ENCODE measurements at regions not wholly inside any gene's neighbourhood (a gene's known extent, or its start where the extent isn't known, plus 50 kb on each side); places are given as distances from the start of the nearest gene placed in this dataset.
A peak's percentile ranks its signal among the peaks of the same experiment; 100 is the strongest.

- 76 to 78% methylated on average over 8 of the region's 8 CpGs for WGBS, 2 donors
- Histone ChIP-seq H3K36me3 (no peaks in the 10 kb centered on the region), H3K9me3 (no peaks in the 10 kb centered on the region), H3K4me1 (peaks cover 0 to 1% (median under 1%) of the 10 kb centered on the region in 4 donors), H3K27ac (no peak overlapping the region), H3K4me3 (no peak overlapping the region), H3K27me3 (no peaks in the 10 kb centered on the region)
- TF ChIP-seq CTCF (IDR thresholded peaks at IDR 0.05) (no peak), POLR2A (IDR thresholded peaks at IDR 0.05) (no peak), EP300 (IDR thresholded peaks at IDR 0.05) (no peak)
- no peak for DNase-seq (ENCODE audit: low spot score in 2 of 2)
Measured at GRCh38 chr12:67477681-67478265, 170.8 kb upstream of the DYRK2 start.

- H3K4me1 ChIP-seq = peaks cover 0 to 18% (median 6%) of the 10 kb centered on the region in 4 donors
- no peak overlapping the region for H3K27ac ChIP-seq
- WGBS, 2 donors = 42 to 55% methylated on average over 6 of the region's 6 CpGs
- TF ChIP-seq POLR2A (IDR thresholded peaks at IDR 0.05) (no peak), CTCF (IDR thresholded peaks at IDR 0.05) (no peak), EP300 (IDR thresholded peaks at IDR 0.05) (no peak)
- no peaks in the 10 kb centered on the region for H3K36me3 ChIP-seq
- no peak overlapping the region for H3K4me3 ChIP-seq
- no peaks in the 10 kb centered on the region for H3K27me3 ChIP-seq
- H3K9me3 ChIP-seq = peaks cover 0 to 7% (median 0%) of the 10 kb centered on the region in 4 donors
- peak; percentile 55 to 69 for DNase-seq (ENCODE audit: low spot score in 2 of 2)
Measured at GRCh38 chr12:67482751-67483661, 165.5 kb upstream of the DYRK2 start.

GRCh38 chr12:67483871-67484554, 164.5 kb upstream of the DYRK2 start:
- no peak overlapping the region for H3K4me3 ChIP-seq
- no peaks in the 10 kb centered on the region for H3K27me3 ChIP-seq
- TF ChIP-seq CTCF (IDR thresholded peaks at IDR 0.05) (no peak), POLR2A (IDR thresholded peaks at IDR 0.05) (no peak), EP300 (IDR thresholded peaks at IDR 0.05) (no peak)

GRCh38 chr12:67484791-67485480, 163.6 kb upstream of the DYRK2 start:
- DNase-seq (ENCODE audit: low spot score in 2 of 2) = no peak
- 58 to 75% methylated on average over 4 of the region's 4 CpGs for WGBS, 2 donors
- peaks cover 0 to 21% (median 0%) of the 10 kb centered on the region in 4 donors for H3K9me3 ChIP-seq

More at GRCh38 chr12:67483871-67484554, 164.5 kb upstream of the DYRK2 start:
- Histone ChIP-seq H3K4me1 (peaks cover 0 to 18% (median 6%) of the 10 kb centered on the region in 4 donors), H3K9me3 (peaks cover 0 to 17% (median 0%) of the 10 kb centered on the region in 4 donors), H3K27ac (no peak overlapping the region), H3K36me3 (no peaks in the 10 kb centered on the region)
- 37 to 54% methylated on average over 3 of the region's 3 CpGs for WGBS, 2 donors
- DNase-seq (ENCODE audit: low spot score in 2 of 2) = no peak

More at GRCh38 chr12:67484791-67485480, 163.6 kb upstream of the DYRK2 start:
- no peaks in the 10 kb centered on the region for H3K36me3 ChIP-seq
- H3K4me1 ChIP-seq = peaks cover 0 to 18% (median 6%) of the 10 kb centered on the region in 4 donors
- no peak overlapping the region for H3K27ac ChIP-seq
- H3K27me3 ChIP-seq = no peaks in the 10 kb centered on the region
- TF ChIP-seq EP300 (IDR thresholded peaks at IDR 0.05) (no peak), CTCF (IDR thresholded peaks at IDR 0.05) (no peak), POLR2A (IDR thresholded peaks at IDR 0.05) (no peak)
- no peak overlapping the region for H3K4me3 ChIP-seq

Measured in tibial nerve (tissue), 4 donors.